Natural killer cell (primary cell): ENCODE measurements at regions not wholly inside any gene's neighbourhood (a gene's known extent, or its start where the extent isn't known, plus 50 kb on each side); places are given as distances from the start of the nearest gene placed in this dataset.
"Not testable (repeated sequence)": the region's sequence is repeated elsewhere in the genome, so short reads cannot be mapped to it uniquely, and the experiment has no call there.

Source experiments
- ATAC-seq, 3 donors: fragments of 150-1000 bp in 2 of 3; fragments of 200-7000 bp in 1 of 3; cut with Tn5 transposase; 1 replicate in 1 of 3; 2 replicates in 2 of 3; pipeline ENCODE4 v1.10.0; 2021; ENCODE audit warnings: mild to moderate bottlenecking in 2 of 3, moderate library complexity in 2 of 3
- DNase-seq, 2 donors: peaks; one replicate each; pipeline versions ENCODE4 v3.0.0 to v3.0.0-alpha.2; 2013 to 2021; ENCODE audit warnings: mixed read lengths in 1 of 2
- H3K27ac ChIP-seq: one replicate; pipeline ENCODE4 v1.5.1; 2013; ENCODE audit warnings: mild to moderate bottlenecking, low read length
- H3K27me3 ChIP-seq: one replicate; pipeline ENCODE4 v1.6.1; 2013; ENCODE audit warnings: low read length; ENCODE audit not compliant: control insufficient read depth, insufficient read depth
- H3K36me3 ChIP-seq: one replicate; pipeline ENCODE4 v1.6.1; 2013; ENCODE audit warnings: low read length; ENCODE audit not compliant: control insufficient read depth, insufficient read depth
- H3K4me1 ChIP-seq: one replicate; pipeline ENCODE4 v1.6.1; 2013; ENCODE audit warnings: low read length; ENCODE audit not compliant: control insufficient read depth, insufficient read depth
- H3K4me3 ChIP-seq: one replicate; pipeline ENCODE4 v1.5.1; 2013; ENCODE audit warnings: low read length
- H3K9me3 ChIP-seq: one replicate; pipeline ENCODE4 v1.6.1; 2013; ENCODE audit warnings: low read length; ENCODE audit not compliant: control insufficient read depth, insufficient read depth
- H3K27ac Mint-ChIP-seq, 2 donors: one replicate each; pipeline ENCODE4 v1.8.0; 2022; ENCODE audit warnings: mild to moderate bottlenecking in 2 of 2, mixed read lengths in 2 of 2, moderate library complexity in 1 of 2
- H3K27me3 Mint-ChIP-seq, 2 donors: one replicate each; pipeline ENCODE4 v1.8.0; 2022; ENCODE audit warnings: low read depth in 2 of 2, mixed read lengths in 2 of 2
- H3K36me3 Mint-ChIP-seq: one replicate; pipeline ENCODE4 v1.8.0; 2022; ENCODE audit warnings: mixed read lengths
- H3K4me1 Mint-ChIP-seq, 2 donors: one replicate each; pipeline ENCODE4 v1.8.0; 2022; ENCODE audit warnings: mixed read lengths in 2 of 2
- H3K4me3 Mint-ChIP-seq: one replicate; pipeline ENCODE4 v1.8.0; 2022; ENCODE audit warnings: mild to moderate bottlenecking, moderate library complexity, mixed read lengths
- H3K9me3 Mint-ChIP-seq, 2 donors: one replicate each; pipeline ENCODE4 v1.8.0; 2022; ENCODE audit warnings: mixed read lengths in 2 of 2
- WGBS: methylation state at CpG from one replicate; pipeline ENCODE4 v1.1.7; 2013; ENCODE audit warnings: missing lambda C conversion rate; ENCODE audit not compliant: insufficient coverage; 5-methylcytosine and 5-hydroxymethylcytosine counted together
- intact Hi-C: fragments of 100-400 bp; cut with micrococcal nuclease; formaldehyde crosslinking; loops from one replicate; pipeline ENCODE4 v1.14.2; 2022
- TF ChIP-seq, protein P1 (sequence below): fragments of 200-600 bp; IDR thresholded peaks from one replicate; pipeline ENCODE4 v1.8.0; 2022; ENCODE audit warnings: antibody characterized with exemption

- H3K4me1 ChIP-seq, result no peaks in the 10 kb centered on the region
- H3K4me3 ChIP-seq, result no peak overlapping the region
- no peaks in the 10 kb centered on the region for H3K9me3 ChIP-seq
- DNase-seq (no peak), ATAC-seq (no peak)
- H3K27me3 ChIP-seq, result no peaks in the 10 kb centered on the region
- Mint-ChIP-seq H3K36me3 (no peaks in the 10 kb centered on the region), H3K27me3 (no peaks in the 10 kb centered on the region), H3K9me3 (peaks cover 0 to 2% of the 10 kb centered on the region in 2 donors), H3K4me1 (no peaks in the 10 kb centered on the region), H3K4me3 (no peak overlapping the region), H3K27ac (no peak overlapping the region)
- no peaks in the 10 kb centered on the region for H3K36me3 ChIP-seq
- intact Hi-C loops, result no loop called here
- TF ChIP-seq, protein P1, sequence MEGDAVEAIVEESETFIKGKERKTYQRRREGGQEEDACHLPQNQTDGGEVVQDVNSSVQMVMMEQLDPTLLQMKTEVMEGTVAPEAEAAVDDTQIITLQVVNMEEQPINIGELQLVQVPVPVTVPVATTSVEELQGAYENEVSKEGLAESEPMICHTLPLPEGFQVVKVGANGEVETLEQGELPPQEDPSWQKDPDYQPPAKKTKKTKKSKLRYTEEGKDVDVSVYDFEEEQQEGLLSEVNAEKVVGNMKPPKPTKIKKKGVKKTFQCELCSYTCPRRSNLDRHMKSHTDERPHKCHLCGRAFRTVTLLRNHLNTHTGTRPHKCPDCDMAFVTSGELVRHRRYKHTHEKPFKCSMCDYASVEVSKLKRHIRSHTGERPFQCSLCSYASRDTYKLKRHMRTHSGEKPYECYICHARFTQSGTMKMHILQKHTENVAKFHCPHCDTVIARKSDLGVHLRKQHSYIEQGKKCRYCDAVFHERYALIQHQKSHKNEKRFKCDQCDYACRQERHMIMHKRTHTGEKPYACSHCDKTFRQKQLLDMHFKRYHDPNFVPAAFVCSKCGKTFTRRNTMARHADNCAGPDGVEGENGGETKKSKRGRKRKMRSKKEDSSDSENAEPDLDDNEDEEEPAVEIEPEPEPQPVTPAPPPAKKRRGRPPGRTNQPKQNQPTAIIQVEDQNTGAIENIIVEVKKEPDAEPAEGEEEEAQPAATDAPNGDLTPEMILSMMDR, result no peak
- no peak overlapping the region for H3K27ac ChIP-seq
- no CpG with 5 or more reads among the region's 2 CpGs for WGBS
Observed at GRCh38 chrX:110536816-110537215, 178.2 kb downstream of the RTL9 start.

DNA sequence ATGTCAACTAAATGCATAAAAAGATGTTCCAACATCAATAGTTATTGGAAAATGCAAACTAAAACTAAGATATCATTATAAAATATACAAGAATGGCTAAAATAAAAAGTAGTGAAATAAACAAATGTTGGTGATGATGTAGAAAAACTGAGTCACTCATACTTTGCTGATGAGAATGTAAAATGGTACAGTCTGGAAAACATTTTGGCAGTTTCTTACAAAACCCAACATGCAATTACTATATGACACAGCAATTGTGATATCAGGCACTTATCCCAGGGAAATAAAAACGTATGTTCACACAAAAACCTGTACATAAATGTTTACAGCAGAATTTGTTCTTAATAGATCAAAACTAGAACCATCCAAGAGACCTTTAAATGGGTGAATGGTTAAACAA lies 182.6 kb downstream of the RTL9 start:
- TF ChIP-seq, protein P1, result no peak
- Mint-ChIP-seq H3K4me1 (no peaks in the 10 kb centered on the region), H3K4me3 (no peak overlapping the region), H3K27ac (no peak overlapping the region), H3K36me3 (no peaks in the 10 kb centered on the region), H3K27me3 (no peaks in the 10 kb centered on the region), H3K9me3 (no peaks in the 10 kb centered on the region)
- ATAC-seq, result no peak
- intact Hi-C loops, result no loop called here
- no peaks in the 10 kb centered on the region for H3K4me1 ChIP-seq
- no CpG with 5 or more reads among the region's 1 CpG for WGBS
- no peaks in the 10 kb centered on the region for H3K36me3 ChIP-seq
- no peaks in the 10 kb centered on the region for H3K9me3 ChIP-seq
- H3K27ac ChIP-seq, result no peak overlapping the region
- no peak overlapping the region for H3K4me3 ChIP-seq
- DNase-seq, result no peak
- H3K27me3 ChIP-seq, result no peaks in the 10 kb centered on the region

- 80% methylated on average over 1 of the region's 4 CpGs for WGBS
- H3K36me3 Mint-ChIP-seq, intact Hi-C loops: not testable (repeated sequence)
Observed at GRCh38 chrX:110550854-110551253, 192.2 kb downstream of the RTL9 start.

DNA sequence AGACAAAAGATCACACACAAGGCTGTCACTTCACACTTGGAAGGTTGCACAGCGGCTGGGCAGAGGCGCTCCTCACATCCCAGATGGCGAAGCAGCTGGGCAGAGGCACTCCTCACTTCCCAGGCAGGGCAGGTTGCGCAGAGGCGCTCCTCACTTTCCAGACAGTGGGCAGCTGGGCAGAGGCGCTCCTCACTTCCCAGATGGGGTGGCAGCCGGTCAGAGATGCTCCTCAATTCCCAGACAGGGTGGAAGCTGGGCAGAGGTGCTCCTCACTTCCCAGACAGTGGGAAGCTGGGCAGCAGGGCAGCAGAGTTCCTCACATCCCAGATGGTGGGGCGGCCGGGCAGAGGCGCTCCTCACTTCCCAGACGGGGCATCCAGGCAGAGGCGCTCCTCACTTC lies 199.2 kb downstream of the RTL9 start:
- no peaks in the 10 kb centered on the region for H3K36me3 ChIP-seq
- H3K9me3 Mint-ChIP-seq, result peaks cover 0 to 4% of the 10 kb centered on the region in 2 donors
- no peak overlapping the region for H3K4me3 ChIP-seq
- TF ChIP-seq, protein P1, result no peak
- H3K27ac ChIP-seq, result no peak overlapping the region
- no peaks in the 10 kb centered on the region for H3K36me3 Mint-ChIP-seq
- H3K4me1 Mint-ChIP-seq, result no peaks in the 10 kb centered on the region
- no peaks in the 10 kb centered on the region for H3K9me3 ChIP-seq
- DNase-seq (no peak), ATAC-seq (no peak)
- no peak overlapping the region for H3K4me3 Mint-ChIP-seq
- H3K27me3 ChIP-seq, result no peaks in the 10 kb centered on the region
- WGBS, result 96% methylated on average over 12 of the region's 12 CpGs
- no peaks in the 10 kb centered on the region for H3K27me3 Mint-ChIP-seq
- intact Hi-C loops, result no loop called here
- H3K4me1 ChIP-seq, result no peaks in the 10 kb centered on the region
- no peak overlapping the region for H3K27ac Mint-ChIP-seq

More at GRCh38 chrX:110550854-110551253, 192.2 kb downstream of the RTL9 start:
- not testable (repeated sequence) for H3K27ac ChIP-seq, ATAC-seq, H3K27me3 ChIP-seq, H3K4me1 Mint-ChIP-seq, H3K36me3 ChIP-seq, DNase-seq, H3K4me1 ChIP-seq, H3K27ac Mint-ChIP-seq, H3K4me3 Mint-ChIP-seq, H3K4me3 ChIP-seq, H3K27me3 Mint-ChIP-seq, H3K9me3 Mint-ChIP-seq, H3K9me3 ChIP-seq
